ENCODE measurements at regions not wholly inside any gene's neighbourhood (a gene's known extent, or its start where the extent isn't known, plus 50 kb on each side); places are given as distances from the start of the nearest gene placed in this dataset.
A peak's percentile ranks its signal among the peaks of the same experiment; 100 is the strongest.

- Mint-ChIP-seq H3K4me3 (no peak overlapping the region), H3K36me3 (ENCODE audit: low read depth) (no peaks in the 10 kb centered on the region), H3K27me3 (no peaks in the 10 kb centered on the region), H3K27ac (no peak overlapping the region), H3K4me1 (no peaks in the 10 kb centered on the region), H3K9me3 (no peaks in the 10 kb centered on the region)
- DNase-seq, result no peak
- intact Hi-C loops (cut with micrococcal nuclease), result no loop called here
Measured at GRCh38 chr1:219749370-219749769, 136.5 kb upstream of the ZC3H11B start.

GRCh38 chr1:219746141-219746540 is 133.2 kb upstream of the ZC3H11B start:
- no peaks in the 10 kb centered on the region for H3K4me1 Mint-ChIP-seq
- H3K27ac Mint-ChIP-seq, result no peak overlapping the region
- no peaks in the 10 kb centered on the region for H3K27me3 Mint-ChIP-seq
- H3K36me3 Mint-ChIP-seq (ENCODE audit: low read depth), result no peaks in the 10 kb centered on the region
- no peak overlapping the region for H3K4me3 Mint-ChIP-seq
- DNase-seq, result no peak
- H3K9me3 Mint-ChIP-seq, result no peaks in the 10 kb centered on the region
- intact Hi-C loops (cut with micrococcal nuclease), result no loop called here

- peak; percentile 3 for DNase-seq
- Mint-ChIP-seq H3K4me3 (no peak overlapping the region), H3K27ac (no peak overlapping the region), H3K27me3 (no peaks in the 10 kb centered on the region), H3K36me3 (ENCODE audit: low read depth) (no peaks in the 10 kb centered on the region), H3K4me1 (no peaks in the 10 kb centered on the region), H3K9me3 (no peaks in the 10 kb centered on the region)
- intact Hi-C loops (cut with micrococcal nuclease), result no loop called here
Measured at GRCh38 chr1:219744652-219745469, 132.0 kb upstream of the ZC3H11B start.

GRCh38 chr1:219741011-219741970 is 128.4 kb upstream of the ZC3H11B start:
- Mint-ChIP-seq H3K4me3 (no peak overlapping the region), H3K9me3 (no peaks in the 10 kb centered on the region), H3K4me1 (no peaks in the 10 kb centered on the region), H3K27me3 (no peaks in the 10 kb centered on the region), H3K36me3 (ENCODE audit: low read depth) (no peaks in the 10 kb centered on the region), H3K27ac (no peak overlapping the region)
- intact Hi-C loops (cut with micrococcal nuclease), result no loop called here
- no peak for DNase-seq

GRCh38 chr1:219733511-219734174 is 120.7 kb upstream of the ZC3H11B start:
- Mint-ChIP-seq H3K27me3 (no peaks in the 10 kb centered on the region), H3K9me3 (peaks cover 2% of the 10 kb centered on the region)

GRCh38 chr1:219732814-219733491 is 120.0 kb upstream of the ZC3H11B start:
- Mint-ChIP-seq H3K27me3 (no peaks in the 10 kb centered on the region), H3K4me1 (no peaks in the 10 kb centered on the region), H3K9me3 (peaks cover 6% of the 10 kb centered on the region), H3K36me3 (ENCODE audit: low read depth) (no peaks in the 10 kb centered on the region), H3K4me3 (no peak overlapping the region), H3K27ac (no peak overlapping the region)
- intact Hi-C loops (cut with micrococcal nuclease), result no loop called here
- no peak for DNase-seq

More at GRCh38 chr1:219733511-219734174, 120.7 kb upstream of the ZC3H11B start:
- no peak for DNase-seq
- Mint-ChIP-seq H3K36me3 (ENCODE audit: low read depth) (no peaks in the 10 kb centered on the region), H3K27ac (no peak overlapping the region), H3K4me3 (no peak overlapping the region), H3K4me1 (no peaks in the 10 kb centered on the region)
- intact Hi-C loops (cut with micrococcal nuclease), result no loop called here

- Mint-ChIP-seq H3K9me3 (peaks cover 11% of the 10 kb centered on the region), H3K27ac (no peak overlapping the region), H3K36me3 (ENCODE audit: low read depth) (no peaks in the 10 kb centered on the region), H3K4me1 (no peaks in the 10 kb centered on the region), H3K27me3 (no peaks in the 10 kb centered on the region), H3K4me3 (no peak overlapping the region)
- intact Hi-C loops (cut with micrococcal nuclease), result no loop called here
- DNase-seq, result no peak
Measured at GRCh38 chr1:219731771-219732170, 118.9 kb upstream of the ZC3H11B start.

GRCh38 chr1:219726480-219727272 is 113.8 kb upstream of the ZC3H11B start:
- intact Hi-C loops (cut with micrococcal nuclease), result no loop called here
- Mint-ChIP-seq H3K36me3 (ENCODE audit: low read depth) (no peaks in the 10 kb centered on the region), H3K4me3 (no peak overlapping the region), H3K9me3 (peaks cover 20% of the 10 kb centered on the region), H3K27me3 (no peaks in the 10 kb centered on the region), H3K4me1 (no peaks in the 10 kb centered on the region), H3K27ac (no peak overlapping the region)
- DNase-seq, result no peak

- Mint-ChIP-seq H3K4me1 (no peaks in the 10 kb centered on the region), H3K27me3 (no peaks in the 10 kb centered on the region), H3K4me3 (no peak overlapping the region), H3K27ac (no peak overlapping the region), H3K36me3 (ENCODE audit: low read depth) (no peaks in the 10 kb centered on the region), H3K9me3 (peaks cover 20% of the 10 kb centered on the region)
- peak; percentile 22 for DNase-seq
- intact Hi-C loops (cut with micrococcal nuclease), result no loop called here
Measured at GRCh38 chr1:219724440-219724839, 111.5 kb upstream of the ZC3H11B start.

GRCh38 chr1:219717536-219717935 is 104.6 kb upstream of the ZC3H11B start:
- DNase-seq, result no peak
- Mint-ChIP-seq H3K4me1 (no peaks in the 10 kb centered on the region), H3K27me3 (no peaks in the 10 kb centered on the region), H3K27ac (no peak overlapping the region), H3K9me3 (no peaks in the 10 kb centered on the region), H3K4me3 (no peak overlapping the region), H3K36me3 (ENCODE audit: low read depth) (no peaks in the 10 kb centered on the region)
- intact Hi-C loops (cut with micrococcal nuclease), result no loop called here

- H3K27me3 Mint-ChIP-seq, result no peaks in the 10 kb centered on the region
- no peak overlapping the region for H3K27ac Mint-ChIP-seq
- no peaks in the 10 kb centered on the region for H3K36me3 Mint-ChIP-seq (ENCODE audit: low read depth)
- no peaks in the 10 kb centered on the region for H3K4me1 Mint-ChIP-seq
- intact Hi-C loops (cut with micrococcal nuclease), result no loop called here
- no peak overlapping the region for H3K4me3 Mint-ChIP-seq
- H3K9me3 Mint-ChIP-seq, result no peaks in the 10 kb centered on the region
- DNase-seq, result no peak
Measured at GRCh38 chr1:219716611-219717114, 103.8 kb upstream of the ZC3H11B start.

GRCh38 chr1:219713981-219714381 is 101.1 kb upstream of the ZC3H11B start:
- DNase-seq, result no peak
- H3K4me3 Mint-ChIP-seq, result no peak overlapping the region
- no peak overlapping the region for H3K27ac Mint-ChIP-seq
- H3K4me1 Mint-ChIP-seq, result no peaks in the 10 kb centered on the region
- intact Hi-C loops (cut with micrococcal nuclease), result no loop called here
- H3K36me3 Mint-ChIP-seq (ENCODE audit: low read depth), result no peaks in the 10 kb centered on the region
- no peaks in the 10 kb centered on the region for H3K27me3 Mint-ChIP-seq
- H3K9me3 Mint-ChIP-seq, result no peaks in the 10 kb centered on the region

- intact Hi-C loops (cut with micrococcal nuclease), result no loop called here
- H3K9me3 Mint-ChIP-seq, result no peaks in the 10 kb centered on the region
- H3K27me3 Mint-ChIP-seq, result no peaks in the 10 kb centered on the region
- no peaks in the 10 kb centered on the region for H3K36me3 Mint-ChIP-seq (ENCODE audit: low read depth)
- H3K4me3 Mint-ChIP-seq, result no peak overlapping the region
- H3K27ac Mint-ChIP-seq, result no peak overlapping the region
- H3K4me1 Mint-ChIP-seq, result no peaks in the 10 kb centered on the region
- DNase-seq, result no peak
Measured at GRCh38 chr1:219712506-219712905, 99.6 kb upstream of the ZC3H11B start.

Data from activated CD4-positive, alpha-beta T cell treated with anti-CD3 and anti-CD28 coated beads, Interleukin-2, amount 10 ng/mL, durations not matched to agents 24 days and 14 days (primary cell).